ENCODE measurements at regions not wholly inside any gene's neighbourhood (a gene's known extent, or its start where the extent isn't known, plus 50 kb on each side); places are given as distances from the start of the nearest gene placed in this dataset.

GRCh38 chr2:52342458-52342857 is 1310.5 kb upstream of the NRXN1 start:
- TF ChIP-seq CTCF (IDR thresholded peaks at IDR 0.05; ENCODE audit: poor library complexity) (no peak), EZH2 (IDR thresholded peaks at IDR 0.05; ENCODE audit: borderline replicate concordance) (no peak)
